Left ventricle myocardium inferior (tissue), 1 donor: ENCODE measurements at regions not wholly inside any gene's neighbourhood (a gene's known extent, or its start where the extent isn't known, plus 50 kb on each side); places are given as distances from the start of the nearest gene placed in this dataset.

ENCODE experiments used
- DNase-seq: peaks from one replicate; pipeline ENCODE4 v3.0.0-alpha.2; 2020
- H3K27ac ChIP-seq: fragments of 200-600 bp; replicated peaks from 2 replicates; pipeline ENCODE4 v1.8.0; 2021
- H3K27me3 ChIP-seq: fragments of 200-600 bp; 2 replicates; pipeline ENCODE4 v1.8.0; 2021; ENCODE audit warnings: low read depth
- H3K36me3 ChIP-seq: fragments of 200-600 bp; 2 replicates; pipeline ENCODE4 v1.8.0; 2021
- H3K4me1 ChIP-seq: fragments of 200-600 bp; 2 replicates; pipeline ENCODE4 v1.8.0; 2021
- H3K4me3 ChIP-seq: fragments of 200-600 bp; 2 replicates; pipeline ENCODE4 v1.8.0; 2021; ENCODE audit warnings: mild to moderate bottlenecking, moderate library complexity
- H3K9me3 ChIP-seq: fragments of 200-600 bp; replicated peaks from 2 replicates; pipeline ENCODE4 v1.8.0; 2021
- CTCF ChIP-seq: fragments of 200-600 bp; IDR thresholded peaks from 2 replicates; pipeline ENCODE4 v1.8.0; 2021; ENCODE audit warnings: antibody characterized with exemption, mild to moderate bottlenecking, borderline replicate concordance
- intact Hi-C: fragments of 100-400 bp; cut with micrococcal nuclease; formaldehyde crosslinking; loops from one replicate; pipeline ENCODE4 v1.11.0; 2022
- donor health status: DM: no; HTN: yes; CAD: no; lungs with severe emphysema.

GRCh38 chr6:147117580-147117979 is 86.6 kb upstream of the STXBP5 start:
- DNase-seq = no peak
- H3K36me3 ChIP-seq = peaks cover 5% of the 10 kb centered on the region
- no peak for TF ChIP-seq CTCF
- no peaks in the 10 kb centered on the region for H3K27me3 ChIP-seq
- no peak overlapping the region for H3K27ac ChIP-seq
- intact Hi-C loops = no loop called here
- H3K4me3 ChIP-seq = no peak overlapping the region
- H3K4me1 ChIP-seq = no peaks in the 10 kb centered on the region
- H3K9me3 ChIP-seq = peaks cover 8% of the 10 kb centered on the region

GRCh38 chr6:147119310-147119709 is 84.9 kb upstream of the STXBP5 start:
- no peak overlapping the region for H3K27ac ChIP-seq
- no peaks in the 10 kb centered on the region for H3K27me3 ChIP-seq
- no peaks in the 10 kb centered on the region for H3K4me1 ChIP-seq
- H3K4me3 ChIP-seq = no peak overlapping the region
- DNase-seq = no peak
- TF ChIP-seq CTCF = no peak
- intact Hi-C loops = no loop called here
- H3K36me3 ChIP-seq = peaks cover 5% of the 10 kb centered on the region
- peaks cover 8% of the 10 kb centered on the region for H3K9me3 ChIP-seq

GRCh38 chr6:147122823-147123222 is 81.4 kb upstream of the STXBP5 start:
- peaks cover 5% of the 10 kb centered on the region for H3K36me3 ChIP-seq
- no peak for TF ChIP-seq CTCF
- H3K4me1 ChIP-seq = peaks cover 10% of the 10 kb centered on the region
- intact Hi-C loops = no loop called here
- DNase-seq = no peak
- no peaks in the 10 kb centered on the region for H3K27me3 ChIP-seq
- peaks cover 8% of the 10 kb centered on the region for H3K9me3 ChIP-seq
- H3K4me3 ChIP-seq = no peak overlapping the region
- no peak overlapping the region for H3K27ac ChIP-seq

- intact Hi-C loops = no loop called here
- peak overlapping the region; percentile 64 for H3K27ac ChIP-seq
- H3K4me1 ChIP-seq = peaks cover 25% of the 10 kb centered on the region
- no peak for TF ChIP-seq CTCF
- H3K9me3 ChIP-seq = no peaks in the 10 kb centered on the region
- H3K36me3 ChIP-seq = no peaks in the 10 kb centered on the region
- peak overlapping the region; percentile 3 for H3K4me3 ChIP-seq
- no peak for DNase-seq
- H3K27me3 ChIP-seq = no peaks in the 10 kb centered on the region
These were observed 77.6 kb upstream of the STXBP5 start for GRCh38 chr6:147126618-147127022.

GRCh38 chr6:147127587-147127986 is 76.6 kb upstream of the STXBP5 start:
- Histone ChIP-seq H3K4me3 (no peak overlapping the region), H3K27me3 (no peaks in the 10 kb centered on the region), H3K4me1 (peaks cover 27% of the 10 kb centered on the region), H3K36me3 (no peaks in the 10 kb centered on the region), H3K27ac (peak overlapping the region; percentile 64), H3K9me3 (no peaks in the 10 kb centered on the region)
- no peak for DNase-seq
- TF ChIP-seq CTCF = no peak
- intact Hi-C loops = no loop called here

- Histone ChIP-seq H3K4me3 (no peak overlapping the region), H3K27ac (no peak overlapping the region), H3K27me3 (no peaks in the 10 kb centered on the region), H3K9me3 (no peaks in the 10 kb centered on the region), H3K36me3 (no peaks in the 10 kb centered on the region), H3K4me1 (peaks cover 27% of the 10 kb centered on the region)
- TF ChIP-seq CTCF = no peak
- intact Hi-C loops = no loop called here
- no peak for DNase-seq
These were observed 76.2 kb upstream of the STXBP5 start for GRCh38 chr6:147128056-147128455.
